ENCODE measurements at regions not wholly inside any gene's neighbourhood (a gene's known extent, or its start where the extent isn't known, plus 50 kb on each side); places are given as distances from the start of the nearest gene placed in this dataset.

GRCh38 chr15:45858491-45858890 is 223.7 kb downstream of the SQOR start:
- TF ChIP-seq GATA2 (IDR thresholded peaks at IDR 0.05; ENCODE audit: low read depth, low read length) (no peak), GATA3 (IDR thresholded peaks at IDR 0.05; ENCODE audit: low read depth, low read length) (no peak)
